K562 (cell line): ENCODE measurements at regions not wholly inside any gene's neighbourhood (a gene's known extent, or its start where the extent isn't known, plus 50 kb on each side); places are given as distances from the start of the nearest gene placed in this dataset.

ENCODE experiments used
- ATAC-seq: fragments of 200-7000 bp; cut with Tn5 transposase; 3 replicates; pipeline ENCODE4 v1.9.1; 2020; ENCODE audit warnings: moderate library complexity
- BruUV-seq: library from RNA; stranded (reverse); fragments of 400-500 nt; replicated peaks from 2 replicates; lab custom pipeline; 2021; lab: Mats Ljungman, UMichigan
- CTCF ChIA-PET: fragments of 300-600 bp; formaldehyde crosslinking; extraction: SDS; loops from one replicate; lab custom pipeline; 2021; ENCODE audit warnings: low intra/inter-chr PET ratio; lab: Yijun Ruan, JAX
- POLR2A ChIA-PET: fragments of 300-600, 350-650 bp; sonication (Branson Sonifier 250); formaldehyde crosslinking; extraction: SDS; loops from one replicate; lab custom pipeline; 2021; ENCODE audit warnings: antibody characterized with exemption, inconsistent platforms; lab: Yijun Ruan, JAX
- DNase-seq, 4 experiments: peaks; one replicate each; pipeline versions ENCODE4 v3.0.0 to v3.0.0-alpha.2; 2011 to 2018; ENCODE audit warnings: low spot score in 3 of 4, mixed read lengths in 3 of 4; ENCODE audit errors: extremely low read depth in 1 of 4
- FAIRE-seq: peaks from 2 replicates; lab custom pipeline; 2011; peaks lifted over from hg19 to GRCh38; lab: Jason Lieb, UNC
- H2AFZ ChIP-seq: 2 replicates; pipeline ENCODE4 v1.6.0; 2011; ENCODE audit warnings: low read depth, low read length, control low read depth, inconsistent platforms
- H3K27ac ChIP-seq: fragments of 200-600 bp; 3 replicates; pipeline ENCODE4 v1.8.0; 2011; ENCODE audit warnings: low read depth, mild to moderate bottlenecking, control low read depth, inconsistent platforms, low read length, moderate library complexity, mixed read lengths; ENCODE audit errors: extremely low read depth
- H3K27me3 ChIP-seq, 2 experiments: fragments of 300-600 bp in 1 of 2; 2 replicates in 1 of 2; 3 replicates in 1 of 2; pipeline versions ENCODE4 v1.6.0 to v1.8.0; 2011; ENCODE audit warnings: inconsistent platforms in 2 of 2, low read length in 2 of 2, mild to moderate bottlenecking in 1 of 2, mixed read lengths in 1 of 2, moderate library complexity in 1 of 2; ENCODE audit not compliant: control insufficient read depth in 2 of 2, insufficient read depth in 2 of 2
- H3K36me3 ChIP-seq: fragments of 300-600 bp; 3 replicates; pipeline ENCODE4 v1.8.0; 2011; ENCODE audit warnings: mild to moderate bottlenecking, low read length, inconsistent platforms; ENCODE audit not compliant: control insufficient read depth, insufficient read depth
- H3K4me1 ChIP-seq, 2 experiments: fragments of 200-600 bp in 1 of 2; replicated peaks in 1 of 2; 2 replicates in 1 of 2; 3 replicates in 1 of 2; pipeline versions ENCODE4 v1.5.1 to v1.8.0; 2011; ENCODE audit warnings: inconsistent platforms in 2 of 2, low read length in 2 of 2, mild to moderate bottlenecking in 1 of 2, mixed read lengths in 1 of 2, moderate library complexity in 1 of 2; ENCODE audit not compliant: control insufficient read depth in 2 of 2, insufficient read depth in 2 of 2
- H3K4me2 ChIP-seq: 2 replicates; pipeline ENCODE4 v1.6.1; 2011; ENCODE audit warnings: low read length, control low read depth, inconsistent platforms, mixed read lengths; ENCODE audit not compliant: insufficient read depth
- H3K4me3 ChIP-seq: fragments of 200-600 bp; sonication (generic), shearing (Covaris generic); 2 replicates; pipeline ENCODE4 v1.5.1; 2016; ENCODE audit warnings: control low read depth, inconsistent platforms
- H3K79me2 ChIP-seq: fragments of 200-600 bp; 3 replicates; pipeline ENCODE4 v1.8.0; 2011; ENCODE audit warnings: low read length, inconsistent platforms; ENCODE audit not compliant: control insufficient read depth, insufficient read depth
- H3K9ac ChIP-seq, 2 experiments: 2 replicates each; pipeline versions ENCODE4 v1.6.0 to v1.6.1; 2011; ENCODE audit warnings: low read depth in 2 of 2, low read length in 2 of 2, control low read depth in 1 of 2, inconsistent platforms in 1 of 2, mild to moderate bottlenecking in 1 of 2, mixed read lengths in 1 of 2; ENCODE audit not compliant: insufficient read depth in 1 of 2
- H3K9me1 ChIP-seq: one replicate; pipeline ENCODE4 v1.6.0; 2011; ENCODE audit warnings: inconsistent platforms, mild to moderate bottlenecking, low read length, moderate library complexity; ENCODE audit not compliant: control insufficient read depth, insufficient read depth
- H3K9me3 ChIP-seq: replicated peaks from 2 replicates; pipeline ENCODE4 v1.5.1; 2011; ENCODE audit warnings: low read depth, low read length, inconsistent platforms; ENCODE audit not compliant: control insufficient read depth, insufficient read depth
- H4K20me1 ChIP-seq: replicated peaks from 2 replicates; pipeline ENCODE4 v1.6.1; 2011; ENCODE audit warnings: low read length, inconsistent platforms, mixed read lengths; ENCODE audit not compliant: control insufficient read depth, insufficient read depth
- BRF1 ChIP-seq: IDR thresholded peaks from 3 replicates; pipeline ENCODE4 v1.6.1; 2011; ENCODE audit warnings: borderline replicate concordance, mild to moderate bottlenecking; ENCODE audit not compliant: insufficient read length; ENCODE audit errors: extremely low read depth
- CBFA2T3 ChIP-seq: fragments of 450-650 bp; IDR thresholded peaks from 2 replicates; pipeline ENCODE4 v1.6.1; 2017
- CBX8 ChIP-seq: fragments of 200-600 bp; sonication (generic); IDR thresholded peaks from 2 replicates; pipeline ENCODE4 v1.6.1; 2012; ENCODE audit warnings: borderline replicate concordance, mixed run types, low read depth, mild to moderate bottlenecking, moderate library complexity, mixed read lengths, low read length, control low read depth, inconsistent platforms; ENCODE audit not compliant: poor library complexity, severe bottlenecking; ENCODE audit errors: extremely low read depth
- CEBPG ChIP-seq, 3 experiments: fragments of 200-800 bp in 1 of 3; sonication (Bioruptor generic) in 1 of 3; sonication (generic) in 1 of 3; formaldehyde crosslinking in 1 of 3; IDR thresholded peaks in 2 of 3; conservative IDR thresholded peaks in 1 of 3; 2 replicates each; pipeline versions ENCODE4 v1.6.1 to v1.8.0; 2016 to 2022; ENCODE audit warnings: missing compliant biosample characterization in 2 of 3, missing genetic modification characterization in 2 of 3, mild to moderate bottlenecking in 1 of 3, missing genetic modification reagents in 1 of 3
- DACH1 ChIP-seq: fragments of 450-650 bp; IDR thresholded peaks from 2 replicates; pipeline ENCODE4 v1.6.1; 2018; ENCODE audit not compliant: partially characterized antibody
- DIDO1 ChIP-seq: fragments of 450-650 bp; IDR thresholded peaks from 2 replicates; pipeline ENCODE4 v1.6.1; 2016; ENCODE audit warnings: low read depth, missing biosample characterization, missing genetic modification characterization
- E2F6 ChIP-seq, 2 experiments: IDR thresholded peaks; 2 replicates each; pipeline ENCODE4 v1.6.1; 2011; ENCODE audit warnings: borderline replicate concordance in 1 of 2, control low read depth in 1 of 2, low read depth in 1 of 2, low read length in 1 of 2, mild to moderate bottlenecking in 1 of 2, mixed read lengths in 1 of 2, moderate library complexity in 1 of 2; ENCODE audit not compliant: insufficient read depth in 1 of 2, insufficient read length in 1 of 2, poor library complexity in 1 of 2, severe bottlenecking in 1 of 2; ENCODE audit errors: extremely low read depth in 1 of 2
- FOXA3 ChIP-seq, 2 experiments: fragments of 450-650 bp in 1 of 2; sonication (generic) in 1 of 2; formaldehyde crosslinking; IDR thresholded peaks in 1 of 2; conservative IDR thresholded peaks in 1 of 2; 2 replicates each; pipeline versions ENCODE4 v1.4.0 to v1.8.0; 2020 to 2022; ENCODE audit warnings: mild to moderate bottlenecking in 2 of 2, missing genetic modification reagents in 1 of 2
- KLF16 ChIP-seq: IDR thresholded peaks from 2 replicates; pipeline ENCODE4 v1.6.1; 2016; ENCODE audit warnings: antibody characterized with exemption
- LEF1 ChIP-seq: fragments of 450-650 bp; IDR thresholded peaks from 2 replicates; pipeline ENCODE4 v1.6.1; 2016; ENCODE audit warnings: mild to moderate bottlenecking
- MTF1 ChIP-seq: fragments of 250-450 bp; sonication (Bioruptor Pico); IDR thresholded peaks from 2 replicates; pipeline ENCODE4 v1.9.0; 2021; ENCODE audit warnings: moderate library complexity, mild to moderate bottlenecking, inconsistent platforms, borderline replicate concordance
- NBN ChIP-seq: fragments of 450-650 bp; IDR thresholded peaks from 2 replicates; pipeline ENCODE4 v1.6.1; 2016; ENCODE audit warnings: low read depth, mild to moderate bottlenecking
- NFIC ChIP-seq: fragments of 450-650 bp; IDR thresholded peaks from 2 replicates; pipeline ENCODE4 v1.6.1; 2017; ENCODE audit warnings: mild to moderate bottlenecking, inconsistent platforms
- SAFB ChIP-seq: fragments of 200-400 bp; formaldehyde crosslinking; IDR thresholded peaks from 2 replicates; pipeline ENCODE4 v1.6.1; 2017; ENCODE audit warnings: low read depth, low read length, borderline replicate concordance
- SRSF3 ChIP-seq: fragments of 200-400 bp; formaldehyde crosslinking; IDR thresholded peaks from 2 replicates; pipeline ENCODE4 v1.6.1; 2016; ENCODE audit warnings: mild to moderate bottlenecking, low read length, moderate library complexity; ENCODE audit not compliant: insufficient read depth
- U2AF2 ChIP-seq: fragments of 200-400 bp; formaldehyde crosslinking; optimal IDR thresholded peaks from 2 replicates; pipeline ENCODE3; 2017; ENCODE audit warnings: low read depth, mild to moderate bottlenecking, low read length
- ZNF224 ChIP-seq: sonication (generic); formaldehyde crosslinking; IDR thresholded peaks from 2 replicates; pipeline ENCODE4 v1.8.0; 2022; ENCODE audit warnings: mild to moderate bottlenecking, missing genetic modification reagents
- ZNF436 ChIP-seq: fragments of 250-450, 450-650 bp; sonication (Bioruptor Pico); formaldehyde crosslinking; IDR thresholded peaks from 2 replicates; pipeline ENCODE4 v1.7.0; 2020; ENCODE audit warnings: mild to moderate bottlenecking
- ZNF57 ChIP-seq: fragments of 450-650 bp; formaldehyde crosslinking; IDR thresholded peaks from 2 replicates; pipeline ENCODE4 v1.4.0; 2020; ENCODE audit warnings: mild to moderate bottlenecking, moderate library complexity
- ZNF764 ChIP-seq: fragments of 250-450 bp; sonication (Bioruptor Pico); IDR thresholded peaks from 2 replicates; pipeline ENCODE4 v1.4.0; 2020; ENCODE audit warnings: low read depth, mild to moderate bottlenecking, moderate library complexity
- WGBS: fragments of 100-300 bp; shearing (Covaris generic); methylation state at CpG from one replicate; pipeline ENCODE4 v1.1.6; 2016; ENCODE audit warnings: low coverage, mixed read lengths; ENCODE audit not compliant: insufficient coverage; ENCODE audit errors: missing lambda C conversion rate; 5-methylcytosine and 5-hydroxymethylcytosine counted together
- in situ Hi-C: fragments of 300-500 bp; cut with MboI; formaldehyde crosslinking; loops from 4 replicates; pipeline ENCODE4 v1.15.0; 2018; ENCODE audit warnings: inconsistent platforms, mixed read lengths
- intact Hi-C: fragments of 100-400 bp; cut with micrococcal nuclease; formaldehyde crosslinking; loops from 2 replicates; pipeline ENCODE4 v1.14.2; 2022

GRCh38 chr10:89966211-89966610 lies 264.8 kb downstream of the KIF20B start (continued):
- TF ChIP-seq ZNF764 (CRISPR knock-in tag), result no peak
- TF ChIP-seq KLF16, result no peak
- no peak for TF ChIP-seq DIDO1
- TF ChIP-seq FOXA3 (CRISPR knock-in tag; conservative IDR thresholded peaks at IDR 0.05 in 1 of 2, IDR thresholded peaks at IDR 0.05 in 1 of 2), result no peak
- TF ChIP-seq, all 486 proteins: peak for 0

GRCh38 chr10:89973326-89973725 lies 271.9 kb downstream of the KIF20B start:
- intact Hi-C loops, result no loop called here
- TF ChIP-seq MTF1 (CRISPR knock-in tag), result no peak
- no peak for TF ChIP-seq ZNF57
- TF ChIP-seq ZNF436 (CRISPR knock-in tag), result no peak
- TF ChIP-seq DACH1, result no peak
- TF ChIP-seq NBN, result no peak
- no peak for TF ChIP-seq U2AF2
- no peak for TF ChIP-seq LEF1
- no peak for TF ChIP-seq CBFA2T3
- TF ChIP-seq SRSF3, result no peak
- TF ChIP-seq DIDO1, result no peak
- no peak for TF ChIP-seq SAFB
- TF ChIP-seq NFIC, result no peak
- TF ChIP-seq E2F6 (IDR thresholded peaks at IDR 0.05; ENCODE audit: borderline replicate concordance in 1 of 2, extremely low read depth in 1 of 2, insufficient read depth in 1 of 2, insufficient read length in 1 of 2, low read depth in 1 of 2, low read length in 1 of 2, poor library complexity in 1 of 2, severe bottlenecking in 1 of 2), result no peak
- TF ChIP-seq CEBPG (CRISPR knock-in tag; IDR thresholded peaks at IDR 0.05), result no peak
- TF ChIP-seq CEBPG (tag; conservative IDR thresholded peaks at IDR 0.05 in 1 of 2, IDR thresholded peaks at IDR 0.05 in 1 of 2), result no peak
- TF ChIP-seq ZNF224, result no peak
- no peak for TF ChIP-seq BRF1
- TF ChIP-seq FOXA3 (CRISPR knock-in tag; conservative IDR thresholded peaks at IDR 0.05 in 1 of 2, IDR thresholded peaks at IDR 0.05 in 1 of 2), result no peak
- no peak for TF ChIP-seq CBX8
- no TSS peak for BruUV-seq
- H3K27ac ChIP-seq, result no peak overlapping the region
- FAIRE-seq, result no peak
- no peaks in the 10 kb centered on the region for H3K27me3 ChIP-seq
- H3K4me1 ChIP-seq, result no peaks in the 10 kb centered on the region
- H3K9me1 ChIP-seq, result no peaks in the 10 kb centered on the region
- CTCF ChIA-PET, result no interaction called here
- no peaks in the 10 kb centered on the region for H3K79me2 ChIP-seq
- POLR2A ChIA-PET, result no interaction called here
- 0% methylated on average over 2 of the region's 2 CpGs for WGBS
- no peaks in the 10 kb centered on the region for H3K36me3 ChIP-seq
- no peak overlapping the region for H3K4me2 ChIP-seq
- H3K4me3 ChIP-seq, result no peak overlapping the region
- no peak for ATAC-seq
- H3K9ac ChIP-seq, result no peak overlapping the region
- DNase-seq, result no peak
- H4K20me1 ChIP-seq, result no peaks in the 10 kb centered on the region
- H2AFZ ChIP-seq, result no peak overlapping the region
- no peaks in the 10 kb centered on the region for H3K9me3 ChIP-seq
- in situ Hi-C loops, result no loop called here
